B cell (primary cell): ENCODE measurements at regions not wholly inside any gene's neighbourhood (a gene's known extent, or its start where the extent isn't known, plus 50 kb on each side); places are given as distances from the start of the nearest gene placed in this dataset.

Experiments used
- ATAC-seq: fragments of 200-7000 bp; cut with Tn5 transposase; one replicate; pipeline ENCODE4 v1.10.0; 2021; ENCODE audit warnings: low read depth, mild to moderate bottlenecking, moderate number of reproducible peaks, moderate library complexity
- CTCF ChIA-PET: fragments of 350-600 bp; sonication (Branson Sonifier 250); formaldehyde crosslinking; loops from one replicate; lab custom pipeline; 2021; ENCODE audit warnings: antibody characterized with exemption, inconsistent platforms; lab: Charles Lee
- POLR2A ChIA-PET: fragments of 350-600 bp; sonication (Branson Sonifier 250); formaldehyde crosslinking; loops from one replicate; lab custom pipeline; 2021; ENCODE audit warnings: antibody characterized with exemption; lab: Charles Lee
- DNase-seq: peaks from one replicate; pipeline ENCODE4 v3.0.0; 2013
- H2AFZ ChIP-seq: 2 replicates; pipeline ENCODE4 v1.6.1; 2012; ENCODE audit warnings: mild to moderate bottlenecking, low read depth, low read length; ENCODE audit not compliant: insufficient read depth, poor library complexity, severe bottlenecking
- H3K27ac ChIP-seq, 2 donors: 1 replicate in 1 of 2; 2 replicates in 1 of 2; pipeline ENCODE4 v1.5.1; 2012 to 2013; ENCODE audit warnings: low read length in 2 of 2, mild to moderate bottlenecking in 2 of 2, moderate library complexity in 1 of 2
- H3K27me3 ChIP-seq, 4 experiments: fragments of 200-600 bp in 1 of 4; sonication (generic) in 1 of 4; replicated peaks in 1 of 4; 1 replicate in 2 of 4; 2 replicates in 2 of 4; pipeline versions ENCODE4 v1.6.1 to v1.7.0; 2013 to 2016; ENCODE audit warnings: low read length in 3 of 4, mild to moderate bottlenecking in 2 of 4, mixed read lengths in 1 of 4, moderate library complexity in 1 of 4; ENCODE audit not compliant: insufficient read depth in 4 of 4, control insufficient read depth in 3 of 4; ENCODE audit errors: control extremely low read depth in 1 of 4
- H3K36me3 ChIP-seq, 2 experiments: replicated peaks in 1 of 2; 1 replicate in 1 of 2; 2 replicates in 1 of 2; pipeline versions ENCODE4 v1.6.1 to v1.7.1; 2013; ENCODE audit warnings: low read length in 1 of 2; ENCODE audit not compliant: insufficient read depth in 2 of 2, control insufficient read depth in 1 of 2; ENCODE audit errors: control extremely low read depth in 1 of 2, extremely low read depth in 1 of 2
- H3K4me1 ChIP-seq, 2 donors: fragments of 200-600 bp in 1 of 2; sonication (generic) in 1 of 2; 1 replicate in 1 of 2; 2 replicates in 1 of 2; pipeline versions ENCODE4 v1.5.1 to v1.6.1; 2013 to 2017; ENCODE audit warnings: low read length in 2 of 2; ENCODE audit not compliant: control insufficient read depth in 2 of 2, insufficient read depth in 2 of 2
- H3K4me2 ChIP-seq: replicated peaks from 2 replicates; pipeline ENCODE3; 2012; ENCODE audit warnings: mild to moderate bottlenecking, low read depth, low read length; ENCODE audit not compliant: poor library complexity, severe bottlenecking
- H3K4me3 ChIP-seq, 5 experiments: fragments of 200-600 bp in 1 of 5; sonication (generic) in 1 of 5; 1 replicate in 3 of 5; 2 replicates in 2 of 5; pipeline versions ENCODE4 v1.5.1 to v1.7.0; 2011 to 2016; ENCODE audit warnings: low read length in 4 of 5, mild to moderate bottlenecking in 4 of 5, low read depth in 2 of 5, control low read depth in 1 of 5, moderate library complexity in 1 of 5; ENCODE audit not compliant: insufficient read depth in 1 of 5; ENCODE audit errors: control extremely low read depth in 1 of 5, extremely low read depth in 1 of 5
- H3K79me2 ChIP-seq: fragments of 200-600 bp; sonication (generic); one replicate; pipeline ENCODE4 v1.6.0; 2016; ENCODE audit warnings: low read length; ENCODE audit not compliant: control insufficient read depth, insufficient read depth
- H3K9ac ChIP-seq: fragments of 200-600 bp; sonication (generic); 2 replicates; pipeline ENCODE4 v1.6.1; 2017; ENCODE audit warnings: mild to moderate bottlenecking, low read length, moderate library complexity
- H3K9me3 ChIP-seq, 3 donors: one replicate each; pipeline versions ENCODE4 v1.6.1 to v1.7.1; 2013; ENCODE audit warnings: low read length in 2 of 3; ENCODE audit not compliant: control insufficient read depth in 2 of 3, insufficient read depth in 1 of 3; ENCODE audit errors: control extremely low read depth in 1 of 3
- H4K20me1 ChIP-seq: 2 replicates; pipeline ENCODE4 v1.6.0; 2012; ENCODE audit warnings: mild to moderate bottlenecking, low read length; ENCODE audit not compliant: insufficient read depth, control insufficient read depth, poor library complexity, severe bottlenecking
- H3K27ac Mint-ChIP-seq: one replicate; pipeline ENCODE4 v1.8.0; 2021; ENCODE audit warnings: mixed read lengths
- H3K27me3 Mint-ChIP-seq: one replicate; pipeline ENCODE4 v1.8.0; 2021; ENCODE audit warnings: mixed read lengths
- H3K4me1 Mint-ChIP-seq: one replicate; pipeline ENCODE4 v1.8.0; 2021; ENCODE audit warnings: mixed read lengths
- H3K4me3 Mint-ChIP-seq: one replicate; pipeline ENCODE4 v1.8.0; 2021; ENCODE audit warnings: mixed read lengths
- H3K9me3 Mint-ChIP-seq: one replicate; pipeline ENCODE4 v1.8.0; 2022; ENCODE audit warnings: mixed read lengths; ENCODE audit not compliant: insufficient read depth
- CTCF ChIP-seq: fragments of 200-600 bp; IDR thresholded peaks from one replicate; pipeline ENCODE4 v1.8.0; 2022; ENCODE audit warnings: antibody characterized with exemption, mild to moderate bottlenecking
- EZH2 ChIP-seq: IDR thresholded peaks from 2 replicates; pipeline ENCODE4 v1.6.1; 2012; ENCODE audit warnings: borderline replicate concordance, low read depth, mild to moderate bottlenecking, moderate library complexity, low read length; ENCODE audit not compliant: insufficient read depth, poor library complexity, severe bottlenecking
- WGBS: methylation state at CpG from one replicate; pipeline ENCODE4 v1.1.5; 2013; ENCODE audit warnings: missing lambda C conversion rate; ENCODE audit not compliant: insufficient coverage; 5-methylcytosine and 5-hydroxymethylcytosine counted together
- intact Hi-C: fragments of 100-400 bp; cut with micrococcal nuclease; formaldehyde crosslinking; loops from one replicate; pipeline ENCODE4 v1.10.0; 2022

- Histone ChIP-seq H3K79me2 (no peaks in the 10 kb centered on the region), H3K27me3 (no peaks in the 10 kb centered on the region), H3K4me1 (no peaks in the 10 kb centered on the region), H3K9ac (no peak overlapping the region), H4K20me1 (no peaks in the 10 kb centered on the region), H3K4me2 (no peak overlapping the region), H3K4me3 (no peak overlapping the region), H3K27ac (no peak overlapping the region), H3K36me3 (no peaks in the 10 kb centered on the region), H2AFZ (no peak overlapping the region), H3K9me3 (peaks cover 0 to 9% (median 0%) of the 10 kb centered on the region in 3 donors)
- DNase-seq, result no peak
- no peak overlapping the region for H3K4me3 Mint-ChIP-seq
- TF ChIP-seq CTCF (no peak), EZH2 (no peak)
- H3K27ac Mint-ChIP-seq, result no peak overlapping the region
- 0% methylated on average over 1 of the region's 2 CpGs for WGBS
- POLR2A ChIA-PET, result no interaction called here
- intact Hi-C loops, result no loop called here
- H3K27me3 Mint-ChIP-seq, result no peaks in the 10 kb centered on the region
- no peaks in the 10 kb centered on the region for H3K9me3 Mint-ChIP-seq
- no peak for ATAC-seq
- CTCF ChIA-PET, result no interaction called here
- no peaks in the 10 kb centered on the region for H3K4me1 Mint-ChIP-seq
These were observed 113.2 kb downstream of the CDC14C start for GRCh38 chr7:49037346-49038210.

- no peaks in the 10 kb centered on the region for H3K4me1 Mint-ChIP-seq
- H3K9ac ChIP-seq, result no peak overlapping the region
- H2AFZ ChIP-seq, result no peak overlapping the region
- no peaks in the 10 kb centered on the region for H3K4me1 ChIP-seq
- H3K4me2 ChIP-seq, result no peak overlapping the region
- no peaks in the 10 kb centered on the region for H3K27me3 ChIP-seq
- no peak overlapping the region for H3K27ac ChIP-seq
- no peak overlapping the region for H3K27ac Mint-ChIP-seq
- no peaks in the 10 kb centered on the region for H4K20me1 ChIP-seq
- POLR2A ChIA-PET, result no interaction called here
- ATAC-seq (no peak), DNase-seq (no peak)
- no peaks in the 10 kb centered on the region for H3K79me2 ChIP-seq
- intact Hi-C loops, result no loop called here
- WGBS, result 58% methylated on average over 1 of the region's 1 CpG
- TF ChIP-seq CTCF, result no peak
- no peak for TF ChIP-seq EZH2
- no peaks in the 10 kb centered on the region for H3K36me3 ChIP-seq
- no peaks in the 10 kb centered on the region for H3K9me3 Mint-ChIP-seq
- no peaks in the 10 kb centered on the region for H3K27me3 Mint-ChIP-seq
- no peak overlapping the region for H3K4me3 ChIP-seq
- no peak overlapping the region for H3K4me3 Mint-ChIP-seq
- CTCF ChIA-PET, result no interaction called here
- H3K9me3 ChIP-seq, result peaks cover 0 to 9% (median 0%) of the 10 kb centered on the region in 3 donors
These were observed 114.5 kb downstream of the CDC14C start for GRCh38 chr7:49038821-49039358.
